ENCODE measurements at regions not wholly inside any gene's neighbourhood (a gene's known extent, or its start where the extent isn't known, plus 50 kb on each side); places are given as distances from the start of the nearest gene placed in this dataset.

GRCh38 chr6:74075896-74076295 lies 379.9 kb downstream of the CD109 start:
- no peaks in the 10 kb centered on the region for H3K36me3 ChIP-seq
- DNase-seq, result no peak
- H3K9me3 ChIP-seq, result no peaks in the 10 kb centered on the region
- intact Hi-C loops (cut with DNase I; ENCODE audit: low total_unique reads), result no loop called here
- H3K4me1 ChIP-seq, result no peaks in the 10 kb centered on the region
- H3K27me3 ChIP-seq, result no peaks in the 10 kb centered on the region
- TF ChIP-seq CTCF (IDR thresholded peaks at IDR 0.05), result no peak
- no peak overlapping the region for H3K27ac ChIP-seq
- H3K4me3 ChIP-seq, result no peak overlapping the region

DNA sequence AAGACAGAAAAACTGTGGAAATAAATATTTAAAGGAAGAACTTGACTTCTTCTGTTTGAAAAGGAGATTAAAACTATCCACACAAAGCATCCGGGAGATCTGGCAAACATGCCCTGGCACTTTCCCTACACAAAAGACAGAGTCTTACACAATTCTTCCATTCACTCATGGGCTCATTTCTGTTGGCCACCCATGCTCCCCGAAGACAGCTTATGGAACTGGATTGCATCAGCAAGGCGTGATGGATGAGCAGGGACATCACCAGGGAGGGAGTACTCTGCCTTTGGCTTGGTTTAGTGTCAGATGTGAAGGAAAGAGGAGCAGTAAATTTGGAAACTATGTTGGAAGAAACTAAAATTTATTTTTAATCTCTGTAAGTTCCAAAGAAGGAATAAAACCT lies 379.3 kb downstream of the CD109 start:
- H3K4me1 ChIP-seq, result no peaks in the 10 kb centered on the region
- no peak overlapping the region for H3K4me3 ChIP-seq
- no peaks in the 10 kb centered on the region for H3K27me3 ChIP-seq
- intact Hi-C loops (cut with DNase I; ENCODE audit: low total_unique reads), result no loop called here
- no peaks in the 10 kb centered on the region for H3K9me3 ChIP-seq
- no peak for TF ChIP-seq CTCF (IDR thresholded peaks at IDR 0.05)
- peak; percentile 64 to 66 for DNase-seq
- H3K36me3 ChIP-seq, result no peaks in the 10 kb centered on the region
- no peak overlapping the region for H3K27ac ChIP-seq

- no peak overlapping the region for H3K27ac ChIP-seq
- DNase-seq, result no peak
- intact Hi-C loops (cut with DNase I; ENCODE audit: low total_unique reads), result no loop called here
- H3K36me3 ChIP-seq, result no peaks in the 10 kb centered on the region
- no peaks in the 10 kb centered on the region for H3K4me1 ChIP-seq
- no peak for TF ChIP-seq CTCF (IDR thresholded peaks at IDR 0.05)
- no peak overlapping the region for H3K4me3 ChIP-seq
- H3K27me3 ChIP-seq, result no peaks in the 10 kb centered on the region
- no peaks in the 10 kb centered on the region for H3K9me3 ChIP-seq
These were observed 378.6 kb downstream of the CD109 start for GRCh38 chr6:74074645-74075044.

DNA sequence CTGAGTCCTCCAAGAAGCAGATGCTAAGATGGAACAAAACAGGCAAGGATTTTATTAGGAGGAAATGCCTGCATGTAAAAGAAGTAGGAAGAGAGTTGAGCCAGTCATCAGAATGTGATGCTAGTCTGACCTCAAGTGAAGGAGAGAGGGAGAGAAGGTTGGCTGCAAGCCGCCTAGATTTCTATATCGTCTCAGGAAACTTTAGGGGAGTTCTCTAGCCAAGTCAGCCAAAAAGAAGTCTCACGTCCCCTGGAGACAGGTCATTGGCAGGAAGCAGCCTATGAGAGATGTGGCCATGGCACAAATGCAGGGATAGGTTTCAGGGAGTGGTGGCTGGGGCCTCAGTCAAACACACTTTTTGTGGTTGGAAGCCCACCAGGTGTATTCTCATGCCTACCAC lies 378.0 kb downstream of the CD109 start:
- Histone ChIP-seq H3K9me3 (no peaks in the 10 kb centered on the region), H3K27ac (no peak overlapping the region), H3K4me3 (no peak overlapping the region), H3K4me1 (no peaks in the 10 kb centered on the region), H3K36me3 (no peaks in the 10 kb centered on the region), H3K27me3 (no peaks in the 10 kb centered on the region)
- intact Hi-C loops (cut with DNase I; ENCODE audit: low total_unique reads), result no loop called here
- no peak for DNase-seq
- no peak for TF ChIP-seq CTCF (IDR thresholded peaks at IDR 0.05)

- intact Hi-C loops (cut with DNase I; ENCODE audit: low total_unique reads), result no loop called here
- no peaks in the 10 kb centered on the region for H3K9me3 ChIP-seq
- no peak overlapping the region for H3K4me3 ChIP-seq
- no peak for TF ChIP-seq CTCF (IDR thresholded peaks at IDR 0.05)
- H3K27ac ChIP-seq, result no peak overlapping the region
- H3K4me1 ChIP-seq, result no peaks in the 10 kb centered on the region
- DNase-seq, result no peak
- H3K36me3 ChIP-seq, result no peaks in the 10 kb centered on the region
- no peaks in the 10 kb centered on the region for H3K27me3 ChIP-seq
These were observed 377.4 kb downstream of the CD109 start for GRCh38 chr6:74073429-74073828.

DNA sequence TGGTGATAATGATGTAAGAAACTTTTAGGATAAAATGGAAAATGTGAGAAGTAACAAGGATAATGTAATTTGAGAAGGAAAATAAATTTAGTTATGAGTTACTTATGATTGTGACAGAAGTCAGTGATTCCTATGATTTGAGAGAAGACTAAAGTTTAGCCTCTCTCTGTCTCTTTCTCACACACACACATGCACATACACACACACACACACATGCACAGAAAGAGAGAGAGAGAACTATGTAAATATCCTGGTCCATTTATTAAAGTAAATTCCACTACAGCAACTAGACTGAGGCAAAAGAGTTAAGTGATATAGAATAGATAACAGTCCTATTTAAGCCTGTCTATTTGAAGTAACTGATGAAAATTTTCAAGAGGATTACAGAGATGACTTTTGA lies 375.2 kb downstream of the CD109 start:
- no peaks in the 10 kb centered on the region for H3K27me3 ChIP-seq
- TF ChIP-seq CTCF (IDR thresholded peaks at IDR 0.05), result no peak
- H3K9me3 ChIP-seq, result no peaks in the 10 kb centered on the region
- DNase-seq, result no peak
- no peak overlapping the region for H3K27ac ChIP-seq
- no peak overlapping the region for H3K4me3 ChIP-seq
- intact Hi-C loops (cut with DNase I; ENCODE audit: low total_unique reads), result no loop called here
- H3K36me3 ChIP-seq, result no peaks in the 10 kb centered on the region
- no peaks in the 10 kb centered on the region for H3K4me1 ChIP-seq
